ENCODE measurements at regions not wholly inside any gene's neighbourhood (a gene's known extent, or its start where the extent isn't known, plus 50 kb on each side); places are given as distances from the start of the nearest gene placed in this dataset.

DNA sequence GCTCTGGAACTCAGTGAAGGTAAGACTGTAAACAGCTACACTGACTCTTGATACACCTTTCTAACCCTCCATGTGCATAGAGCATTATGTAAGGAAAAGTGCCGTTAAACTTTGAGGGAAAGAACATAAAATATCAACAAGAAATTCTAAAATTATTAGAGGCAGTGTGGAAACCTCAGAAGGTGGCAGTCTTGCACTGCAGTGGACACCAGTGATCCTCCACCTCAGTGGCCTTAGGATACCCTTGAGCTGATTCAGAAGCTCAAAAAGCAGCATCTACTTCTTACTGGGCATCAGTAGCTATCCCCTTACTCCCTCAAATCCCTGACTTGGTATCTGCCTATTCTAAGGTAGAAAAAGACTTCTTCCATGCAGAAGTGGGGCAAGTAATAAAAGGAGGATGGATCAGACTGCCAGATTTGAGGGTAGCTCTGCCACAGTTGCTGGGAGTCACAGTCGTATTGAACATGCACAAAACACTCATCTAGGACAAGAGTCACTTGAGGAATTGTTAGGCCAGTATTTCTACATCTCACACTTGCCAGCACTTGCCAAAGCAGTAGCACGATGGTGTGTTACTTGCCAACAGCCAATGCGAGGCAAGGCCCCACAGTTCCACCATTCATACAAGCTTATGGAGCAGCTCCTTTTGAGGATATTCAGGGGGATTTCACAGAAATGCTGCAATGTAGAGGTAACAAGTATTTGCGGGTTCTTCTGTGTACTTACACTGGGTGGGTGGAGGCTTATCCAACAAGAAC is 529.4 kb upstream of the TSPY4 start:
- TF ChIP-seq NONO (IDR thresholded peaks at IDR 0.05) (no peak), NONO (CRISPR knock-in tag; conservative IDR thresholded peaks at IDR 0.05) (no peak), ZBTB7A (CRISPR knock-in tag; IDR thresholded peaks at IDR 0.05) (no peak), ZNF580 (CRISPR knock-in tag; IDR thresholded peaks at IDR 0.05; ENCODE audit: borderline replicate concordance, low read depth) (no peak), ZNF512 (CRISPR knock-in tag; IDR thresholded peaks at IDR 0.05) (no peak), POGZ (CRISPR knock-in tag; IDR thresholded peaks at IDR 0.05) (no peak), ESRRA (CRISPR knock-in tag; IDR thresholded peaks at IDR 0.05; ENCODE audit: low read depth) (no peak), RFX5 (IDR thresholded peaks at IDR 0.05; ENCODE audit: low read depth, low read length) (no peak), MAFK (conservative IDR thresholded peaks at IDR 0.05 in 1 of 2, IDR thresholded peaks at IDR 0.05 in 1 of 2; ENCODE audit: low read length in 2 of 2) (no peak), PRDM15 (CRISPR knock-in tag; IDR thresholded peaks at IDR 0.05) (no peak)
- TF ChIP-seq, protein P1, sequence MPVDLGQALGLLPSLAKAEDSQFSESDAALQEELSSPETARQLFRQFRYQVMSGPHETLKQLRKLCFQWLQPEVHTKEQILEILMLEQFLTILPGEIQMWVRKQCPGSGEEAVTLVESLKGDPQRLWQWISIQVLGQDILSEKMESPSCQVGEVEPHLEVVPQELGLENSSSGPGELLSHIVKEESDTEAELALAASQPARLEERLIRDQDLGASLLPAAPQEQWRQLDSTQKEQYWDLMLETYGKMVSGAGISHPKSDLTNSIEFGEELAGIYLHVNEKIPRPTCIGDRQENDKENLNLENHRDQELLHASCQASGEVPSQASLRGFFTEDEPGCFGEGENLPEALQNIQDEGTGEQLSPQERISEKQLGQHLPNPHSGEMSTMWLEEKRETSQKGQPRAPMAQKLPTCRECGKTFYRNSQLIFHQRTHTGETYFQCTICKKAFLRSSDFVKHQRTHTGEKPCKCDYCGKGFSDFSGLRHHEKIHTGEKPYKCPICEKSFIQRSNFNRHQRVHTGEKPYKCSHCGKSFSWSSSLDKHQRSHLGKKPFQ (CRISPR knock-in tag; IDR thresholded peaks at IDR 0.05; ENCODE audit: insufficient replicate concordance) = no peak

Measured in HepG2 (cell line).